RWPE2 (cell line): ENCODE measurements at regions not wholly inside any gene's neighbourhood (a gene's known extent, or its start where the extent isn't known, plus 50 kb on each side); places are given as distances from the start of the nearest gene placed in this dataset.

Experiments
- ATAC-seq: fragments of 200-7000 bp; cut with Tn5 transposase; 3 replicates; pipeline ENCODE4 v1.9.1; 2021; ENCODE audit warnings: low read depth
- DNase-seq: peaks from one replicate; pipeline ENCODE4 v3.0.0-alpha.2; 2020; ENCODE audit warnings: low spot score
- H3K27ac ChIP-seq: fragments of 450-650 bp; 2 replicates; pipeline ENCODE4 v1.5.1; 2017; ENCODE audit warnings: mild to moderate bottlenecking; ENCODE audit not compliant: poor library complexity, severe bottlenecking
- H3K27me3 ChIP-seq: fragments of 250-450 bp; sonication (Bioruptor Pico); 2 replicates; pipeline ENCODE4 v1.5.1; 2021; ENCODE audit warnings: mild to moderate bottlenecking, moderate library complexity; ENCODE audit not compliant: insufficient read depth, poor library complexity, severe bottlenecking
- H3K36me3 ChIP-seq: fragments of 250-450 bp; sonication (Bioruptor Pico); 2 replicates; pipeline ENCODE4 v1.5.1; 2020; ENCODE audit warnings: low read depth, mild to moderate bottlenecking, moderate library complexity
- H3K4me1 ChIP-seq: fragments of 250-450 bp; sonication (Bioruptor Pico); 2 replicates; pipeline ENCODE4 v1.5.1; 2021; ENCODE audit warnings: mild to moderate bottlenecking, moderate library complexity; ENCODE audit not compliant: insufficient read depth, poor library complexity, severe bottlenecking
- H3K4me3 ChIP-seq: fragments of 250-450 bp; sonication (Bioruptor Pico); 2 replicates; pipeline ENCODE4 v1.5.1; 2021; ENCODE audit warnings: mild to moderate bottlenecking, moderate library complexity; ENCODE audit not compliant: severe bottlenecking
- H3K9me3 ChIP-seq: fragments of 250-450 bp; sonication (Bioruptor Pico); 2 replicates; pipeline ENCODE4 v1.5.1; 2021; ENCODE audit warnings: mild to moderate bottlenecking, moderate library complexity; ENCODE audit not compliant: severe bottlenecking
- CTCF ChIP-seq: fragments of 450-650 bp; IDR thresholded peaks from one replicate; pipeline ENCODE4 v1.5.1; 2017; ENCODE audit warnings: mild to moderate bottlenecking, moderate library complexity; ENCODE audit not compliant: poor library complexity, severe bottlenecking

GRCh38 chr4:20062054-20062453 lies 189.7 kb upstream of the SLIT2 start:
- Histone ChIP-seq H3K27ac (no peak overlapping the region), H3K4me3 (no peak overlapping the region), H3K36me3 (no peaks in the 10 kb centered on the region), H3K4me1 (no peaks in the 10 kb centered on the region), H3K9me3 (no peaks in the 10 kb centered on the region), H3K27me3 (no peaks in the 10 kb centered on the region)
- no peak for TF ChIP-seq CTCF
- no peak for DNase-seq
- no peak for ATAC-seq

- Histone ChIP-seq H3K27ac (no peak overlapping the region), H3K36me3 (no peaks in the 10 kb centered on the region), H3K4me1 (no peaks in the 10 kb centered on the region), H3K4me3 (no peak overlapping the region), H3K9me3 (no peaks in the 10 kb centered on the region), H3K27me3 (no peaks in the 10 kb centered on the region)
- ATAC-seq (no peak), DNase-seq (no peak)
- no peak for TF ChIP-seq CTCF
Measured at GRCh38 chr4:20050768-20051167, 200.9 kb upstream of the SLIT2 start.

- no peak overlapping the region for H3K4me3 ChIP-seq
- DNase-seq (no peak), ATAC-seq (no peak)
- H3K9me3 ChIP-seq, result no peaks in the 10 kb centered on the region
- TF ChIP-seq CTCF, result no peak
- no peaks in the 10 kb centered on the region for H3K36me3 ChIP-seq
- H3K27me3 ChIP-seq, result no peaks in the 10 kb centered on the region
- H3K27ac ChIP-seq, result no peak overlapping the region
- H3K4me1 ChIP-seq, result peaks cover 4% of the 10 kb centered on the region
Measured at GRCh38 chr4:20049889-20050288, 201.8 kb upstream of the SLIT2 start.

- no peak for TF ChIP-seq CTCF
- ATAC-seq, result no peak
- Histone ChIP-seq H3K27ac (no peak overlapping the region), H3K27me3 (no peaks in the 10 kb centered on the region), H3K9me3 (no peaks in the 10 kb centered on the region), H3K4me3 (no peak overlapping the region), H3K4me1 (peaks cover 17% of the 10 kb centered on the region), H3K36me3 (no peaks in the 10 kb centered on the region)
- DNase-seq, result no peak
Measured at GRCh38 chr4:20046931-20047677, 204.6 kb upstream of the SLIT2 start.

DNA sequence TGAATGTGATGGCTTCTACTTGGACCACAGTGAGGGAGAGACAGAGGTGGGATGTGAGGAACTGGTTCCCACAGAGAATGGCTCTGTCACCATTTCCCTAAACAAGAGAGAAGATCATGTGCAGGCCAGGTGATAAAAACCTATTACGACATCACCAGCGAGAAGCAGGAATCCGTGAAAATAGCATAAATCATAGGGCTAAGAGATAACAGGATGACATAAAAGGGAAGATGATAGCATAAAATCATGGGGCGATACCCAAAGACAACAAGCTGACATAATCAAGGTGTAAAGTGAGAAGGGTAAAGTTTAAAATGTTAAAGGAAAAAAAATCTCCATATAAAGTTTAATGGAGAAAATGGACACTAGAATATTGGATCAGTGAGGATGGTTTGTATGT lies 205.5 kb upstream of the SLIT2 start:
- DNase-seq (no peak), ATAC-seq (no peak)
- Histone ChIP-seq H3K9me3 (no peaks in the 10 kb centered on the region), H3K36me3 (no peaks in the 10 kb centered on the region), H3K27ac (no peak overlapping the region), H3K27me3 (no peaks in the 10 kb centered on the region), H3K4me1 (peaks cover 17% of the 10 kb centered on the region), H3K4me3 (no peak overlapping the region)
- TF ChIP-seq CTCF, result no peak
